ENCODE measurements at regions not wholly inside any gene's neighbourhood (a gene's known extent, or its start where the extent isn't known, plus 50 kb on each side); places are given as distances from the start of the nearest gene placed in this dataset.
"Not testable (repeated sequence)": the region's sequence is repeated elsewhere in the genome, so short reads cannot be mapped to it uniquely, and the experiment has no call there.

GRCh38 chr3:125683067-125683829 lies 88.0 kb upstream of the OSBPL11 start:
- H3K9me3 Mint-ChIP-seq = no peaks in the 10 kb centered on the region
- no peaks in the 10 kb centered on the region for H3K36me3 Mint-ChIP-seq (ENCODE audit: low read depth)
- H3K4me1 Mint-ChIP-seq (ENCODE audit: low read depth) = no peaks in the 10 kb centered on the region
- H3K27ac Mint-ChIP-seq = no peak overlapping the region
- no peak overlapping the region for H3K4me3 Mint-ChIP-seq
- H3K27me3 Mint-ChIP-seq = peaks cover 3% of the 10 kb centered on the region

DNA sequence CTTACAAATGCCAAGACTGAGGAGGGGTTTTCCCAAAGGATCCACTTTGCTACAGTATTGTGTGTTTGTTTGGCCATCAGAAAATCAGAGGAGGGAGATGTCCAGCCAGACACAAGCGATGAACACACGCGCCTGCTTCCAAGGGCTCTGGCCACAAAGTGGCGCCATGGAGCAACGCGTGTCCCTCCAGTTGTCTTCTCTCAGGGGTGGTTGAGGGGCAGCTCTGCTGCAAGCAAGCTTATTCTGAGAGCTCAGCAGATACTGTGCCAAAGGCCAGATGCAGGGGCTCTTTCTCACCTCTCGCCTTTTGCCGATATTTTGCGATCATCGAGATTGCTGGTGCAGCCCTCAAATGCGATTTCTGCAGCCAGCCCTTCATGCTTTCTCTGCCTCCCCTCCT lies 88.9 kb upstream of the OSBPL11 start:
- no peaks in the 10 kb centered on the region for H3K9me3 Mint-ChIP-seq

DNA sequence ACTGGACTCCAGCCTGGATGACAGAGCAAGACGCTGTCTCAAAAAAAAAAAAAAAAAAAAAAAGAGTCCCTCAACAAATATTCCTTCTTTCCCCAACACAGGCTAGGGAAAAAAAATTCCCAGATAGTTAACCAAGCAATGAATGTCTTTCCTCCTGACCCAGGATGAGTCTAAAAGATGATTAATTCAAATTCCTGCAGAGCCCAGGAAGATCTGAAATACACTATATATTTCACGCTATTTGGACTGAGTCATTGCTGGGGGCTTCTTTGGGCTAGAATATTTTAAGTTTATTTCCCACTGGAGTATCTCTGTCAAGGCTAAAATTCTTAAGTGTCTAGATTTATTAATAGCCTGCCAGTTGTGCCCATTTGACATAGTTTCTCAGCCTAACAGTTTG lies 90.4 kb upstream of the OSBPL11 start:
- H3K4me1 Mint-ChIP-seq (ENCODE audit: low read depth); H3K27ac Mint-ChIP-seq; H3K36me3 Mint-ChIP-seq (ENCODE audit: low read depth); H3K4me3 Mint-ChIP-seq; H3K9me3 Mint-ChIP-seq; H3K27me3 Mint-ChIP-seq: not testable (repeated sequence)

More for the DNA sequence above, 88.9 kb upstream of the OSBPL11 start:
- Mint-ChIP-seq H3K27me3 (peaks cover 3% of the 10 kb centered on the region), H3K27ac (no peak overlapping the region), H3K4me3 (no peak overlapping the region), H3K36me3 (ENCODE audit: low read depth) (no peaks in the 10 kb centered on the region), H3K4me1 (ENCODE audit: low read depth) (no peaks in the 10 kb centered on the region)

- Mint-ChIP-seq H3K27ac (no peak overlapping the region), H3K36me3 (ENCODE audit: low read depth) (no peaks in the 10 kb centered on the region), H3K9me3 (no peaks in the 10 kb centered on the region), H3K27me3 (no peaks in the 10 kb centered on the region), H3K4me1 (ENCODE audit: low read depth) (no peaks in the 10 kb centered on the region), H3K4me3 (no peak overlapping the region)
Measured at GRCh38 chr3:125692361-125692760, 97.1 kb upstream of the OSBPL11 start.

GRCh38 chr3:125693887-125694286 lies 98.6 kb upstream of the OSBPL11 start:
- no peaks in the 10 kb centered on the region for H3K27me3 Mint-ChIP-seq
- no peak overlapping the region for H3K27ac Mint-ChIP-seq
- no peaks in the 10 kb centered on the region for H3K36me3 Mint-ChIP-seq (ENCODE audit: low read depth)
- no peaks in the 10 kb centered on the region for H3K4me1 Mint-ChIP-seq (ENCODE audit: low read depth)
- no peak overlapping the region for H3K4me3 Mint-ChIP-seq
- H3K9me3 Mint-ChIP-seq = no peaks in the 10 kb centered on the region

- H3K4me1 Mint-ChIP-seq (ENCODE audit: low read depth) = no peaks in the 10 kb centered on the region
- H3K27me3 Mint-ChIP-seq = no peaks in the 10 kb centered on the region
- no peak overlapping the region for H3K4me3 Mint-ChIP-seq
- no peaks in the 10 kb centered on the region for H3K9me3 Mint-ChIP-seq
- no peaks in the 10 kb centered on the region for H3K36me3 Mint-ChIP-seq (ENCODE audit: low read depth)
- H3K27ac Mint-ChIP-seq = no peak overlapping the region
Measured at GRCh38 chr3:125694761-125695294, 99.5 kb upstream of the OSBPL11 start.

- Mint-ChIP-seq H3K4me1 (ENCODE audit: low read depth) (no peaks in the 10 kb centered on the region), H3K27me3 (no peaks in the 10 kb centered on the region), H3K4me3 (no peak overlapping the region), H3K9me3 (no peaks in the 10 kb centered on the region), H3K27ac (no peak overlapping the region), H3K36me3 (ENCODE audit: low read depth) (no peaks in the 10 kb centered on the region)
Measured at GRCh38 chr3:125695688-125696087, 100.4 kb upstream of the OSBPL11 start.

GRCh38 chr3:125697126-125697525 lies 101.8 kb upstream of the OSBPL11 start:
- H3K36me3 Mint-ChIP-seq (ENCODE audit: low read depth); H3K27me3 Mint-ChIP-seq; H3K4me3 Mint-ChIP-seq; H3K9me3 Mint-ChIP-seq; H3K27ac Mint-ChIP-seq; H3K4me1 Mint-ChIP-seq (ENCODE audit: low read depth): not testable (repeated sequence)

- not testable (repeated sequence) for H3K4me1 Mint-ChIP-seq (ENCODE audit: low read depth); H3K27ac Mint-ChIP-seq; H3K4me3 Mint-ChIP-seq; H3K9me3 Mint-ChIP-seq; H3K36me3 Mint-ChIP-seq (ENCODE audit: low read depth); H3K27me3 Mint-ChIP-seq
Measured at GRCh38 chr3:125697979-125698640, 102.8 kb upstream of the OSBPL11 start.

DNA sequence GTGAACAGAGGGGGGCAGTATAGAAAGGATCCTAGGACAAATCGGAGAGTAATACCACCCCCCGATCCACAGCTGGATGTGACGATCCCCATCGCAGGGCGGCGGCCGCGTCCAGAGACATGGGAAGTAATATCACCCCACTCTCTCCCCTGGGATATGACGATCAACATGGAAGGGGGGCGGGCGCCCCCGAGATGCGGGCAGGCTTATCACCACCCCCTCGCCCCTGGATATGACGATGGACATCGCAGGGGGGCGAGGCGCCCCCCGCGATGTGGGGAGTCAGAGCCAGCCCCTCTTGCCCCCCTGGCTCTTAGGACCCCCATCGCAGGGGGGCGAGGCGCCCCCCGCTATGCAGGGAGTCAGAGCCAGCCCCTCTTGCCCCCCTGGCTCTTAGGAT lies 120.4 kb upstream of the OSBPL11 start:
- Mint-ChIP-seq H3K9me3 (no peaks in the 10 kb centered on the region), H3K27ac (no peak overlapping the region), H3K4me1 (ENCODE audit: low read depth) (no peaks in the 10 kb centered on the region), H3K4me3 (no peak overlapping the region), H3K27me3 (no peaks in the 10 kb centered on the region), H3K36me3 (ENCODE audit: low read depth) (no peaks in the 10 kb centered on the region)

DNA sequence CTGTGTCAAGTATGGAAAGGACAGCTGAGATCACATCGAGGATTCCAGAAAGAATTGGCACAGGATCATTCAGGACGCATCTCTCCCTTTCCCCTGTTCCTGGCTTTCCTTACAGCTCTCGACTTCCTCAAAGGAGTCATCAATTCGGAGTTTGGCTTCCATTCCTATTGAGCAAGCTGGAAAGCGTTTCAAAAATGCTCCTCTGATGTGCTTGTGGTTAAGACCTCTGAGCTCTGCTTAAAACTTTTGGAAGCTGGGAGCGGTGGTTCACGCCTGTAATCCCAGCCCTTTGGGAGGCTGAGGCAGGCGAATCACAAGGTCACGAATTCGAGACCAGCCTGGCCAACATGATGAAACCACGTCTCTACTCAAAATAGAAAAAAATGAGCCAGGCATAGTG lies 136.9 kb upstream of the OSBPL11 start:
- H3K27me3 Mint-ChIP-seq; H3K9me3 Mint-ChIP-seq; H3K27ac Mint-ChIP-seq; H3K4me1 Mint-ChIP-seq (ENCODE audit: low read depth); H3K36me3 Mint-ChIP-seq (ENCODE audit: low read depth); H3K4me3 Mint-ChIP-seq: not testable (repeated sequence)

- H3K36me3 Mint-ChIP-seq (ENCODE audit: low read depth); H3K27me3 Mint-ChIP-seq; H3K4me3 Mint-ChIP-seq; H3K27ac Mint-ChIP-seq; H3K9me3 Mint-ChIP-seq; H3K4me1 Mint-ChIP-seq (ENCODE audit: low read depth): not testable (repeated sequence)
Measured at GRCh38 chr3:125741991-125742718, 146.9 kb upstream of the OSBPL11 start.

- H3K27ac Mint-ChIP-seq = not testable (repeated sequence)
Measured at GRCh38 chr3:125742845-125743244, 147.5 kb upstream of the OSBPL11 start.

GRCh38 chr3:125757050-125757449 lies 161.8 kb upstream of the OSBPL11 start:
- H3K4me1 Mint-ChIP-seq (ENCODE audit: low read depth); H3K27ac Mint-ChIP-seq; H3K9me3 Mint-ChIP-seq; H3K27me3 Mint-ChIP-seq; H3K36me3 Mint-ChIP-seq (ENCODE audit: low read depth); H3K4me3 Mint-ChIP-seq: not testable (repeated sequence)

More at GRCh38 chr3:125742845-125743244, 147.5 kb upstream of the OSBPL11 start:
- not testable (repeated sequence) for H3K4me1 Mint-ChIP-seq (ENCODE audit: low read depth); H3K9me3 Mint-ChIP-seq; H3K27me3 Mint-ChIP-seq; H3K4me3 Mint-ChIP-seq; H3K36me3 Mint-ChIP-seq (ENCODE audit: low read depth)

DNA sequence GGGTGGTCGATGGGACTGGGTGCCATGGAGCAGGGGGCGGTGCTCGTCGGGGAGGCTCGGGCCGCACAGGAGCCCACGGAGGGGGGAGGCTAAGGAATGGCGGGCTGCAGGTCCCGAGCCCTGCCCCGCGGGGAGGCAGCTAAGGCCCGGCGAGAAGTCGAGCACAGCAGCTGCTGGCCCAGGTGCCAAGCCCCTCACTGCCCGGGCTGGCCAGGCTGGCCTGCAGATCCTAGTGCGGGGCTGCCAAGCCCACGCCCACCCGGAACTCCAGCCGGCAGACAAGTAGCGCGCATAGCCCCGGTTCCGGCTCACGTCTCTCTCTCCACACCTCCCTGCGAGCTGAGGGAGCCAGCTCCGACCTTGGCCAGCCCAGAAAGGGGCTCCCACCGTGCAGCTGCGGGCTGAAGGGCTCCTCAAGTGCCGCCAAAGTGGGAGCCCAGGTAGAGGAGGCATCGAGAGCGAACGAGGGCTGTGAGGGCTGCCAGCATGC lies 163.4 kb upstream of the OSBPL11 start:
- H3K4me1 Mint-ChIP-seq (ENCODE audit: low read depth); H3K27ac Mint-ChIP-seq; H3K36me3 Mint-ChIP-seq (ENCODE audit: low read depth); H3K9me3 Mint-ChIP-seq; H3K4me3 Mint-ChIP-seq: not testable (repeated sequence)
- peaks cover 11% of the 10 kb centered on the region for H3K27me3 Mint-ChIP-seq
